GM19239 (cell line): ENCODE measurements at regions not wholly inside any gene's neighbourhood (a gene's known extent, or its start where the extent isn't known, plus 50 kb on each side); places are given as distances from the start of the nearest gene placed in this dataset.
"Not testable (repeated sequence)": the region's sequence is repeated elsewhere in the genome, so short reads cannot be mapped to it uniquely, and the experiment has no call there.

Experiments
- DNase-seq: peaks from one replicate; pipeline ENCODE4 v3.0.0; 2011; ENCODE audit warnings: low spot score; ENCODE audit not compliant: insufficient read length
- FAIRE-seq: peaks from 2 replicates; lab custom pipeline; 2011; peaks lifted over from hg19 to GRCh38; lab: Jason Lieb, UNC

DNA sequence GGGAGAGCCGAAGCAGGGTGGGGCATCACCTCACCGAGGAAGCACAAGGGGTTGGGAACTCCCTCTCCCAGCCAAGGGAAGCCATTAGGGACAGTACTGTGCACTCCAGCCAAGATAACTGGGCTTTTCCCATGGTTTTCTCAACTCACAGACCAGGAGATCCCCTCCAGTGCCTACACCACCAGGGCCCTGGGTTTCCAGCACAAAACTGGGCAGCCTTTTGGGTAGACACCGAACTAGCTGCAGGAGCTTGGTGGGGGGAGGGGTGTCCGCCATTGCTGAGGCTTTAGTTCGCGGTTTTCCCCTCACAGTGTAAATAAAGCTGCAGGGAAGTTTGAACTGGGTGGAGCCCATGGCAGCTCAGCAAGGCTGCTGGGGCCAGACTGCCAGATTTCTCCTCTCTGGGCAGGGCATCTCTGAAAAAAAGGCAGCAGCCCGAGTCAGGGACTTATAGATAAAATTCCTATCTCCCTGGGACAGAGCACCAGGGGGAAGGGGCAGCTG lies 129.6 kb upstream of the LMCD1 start:
- DNase-seq: no peak
- no peak for FAIRE-seq

GRCh38 chr3:8380904-8381704 lies 120.5 kb upstream of the LMCD1 start:
- FAIRE-seq: no peak
- no peak for DNase-seq

DNA sequence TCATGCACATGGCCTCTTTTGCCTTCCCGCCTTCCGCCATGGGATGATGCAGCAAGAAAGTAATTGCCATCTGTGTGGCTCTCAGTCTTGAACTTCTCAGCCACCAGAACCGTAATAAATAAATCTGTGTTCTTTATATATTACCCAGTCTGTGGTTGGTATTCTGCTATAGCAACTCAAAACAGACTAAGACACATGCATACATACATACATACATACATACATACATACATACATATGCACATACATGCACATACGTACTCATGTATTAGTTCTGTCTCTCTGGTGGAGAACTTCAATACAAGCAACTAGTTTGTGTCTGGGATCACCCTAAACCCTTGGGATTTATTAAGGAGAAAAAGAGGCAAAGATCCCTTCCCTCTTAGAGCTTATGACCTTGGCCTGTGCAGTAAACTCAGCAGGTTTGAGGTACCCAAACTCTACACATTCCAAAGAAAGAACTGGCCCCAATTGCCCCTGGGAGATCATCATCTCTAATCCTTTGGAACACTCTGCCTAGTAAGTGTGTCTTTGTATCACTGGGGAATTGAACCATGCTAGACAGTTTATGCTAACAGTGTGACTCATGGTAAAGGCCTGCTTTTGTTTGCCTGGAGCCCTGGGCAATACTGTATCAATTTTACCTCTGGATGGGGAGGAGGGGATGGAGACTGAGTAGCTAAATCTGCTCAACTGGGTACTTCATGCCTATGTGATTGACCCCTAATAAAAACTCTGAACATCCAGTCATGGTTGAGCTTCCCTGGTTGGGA lies 115.6 kb upstream of the LMCD1 start:
- FAIRE-seq (no peak), DNase-seq (no peak)

GRCh38 chr3:8387571-8387970 lies 114.1 kb upstream of the LMCD1 start:
- FAIRE-seq (no peak), DNase-seq (no peak)

DNA sequence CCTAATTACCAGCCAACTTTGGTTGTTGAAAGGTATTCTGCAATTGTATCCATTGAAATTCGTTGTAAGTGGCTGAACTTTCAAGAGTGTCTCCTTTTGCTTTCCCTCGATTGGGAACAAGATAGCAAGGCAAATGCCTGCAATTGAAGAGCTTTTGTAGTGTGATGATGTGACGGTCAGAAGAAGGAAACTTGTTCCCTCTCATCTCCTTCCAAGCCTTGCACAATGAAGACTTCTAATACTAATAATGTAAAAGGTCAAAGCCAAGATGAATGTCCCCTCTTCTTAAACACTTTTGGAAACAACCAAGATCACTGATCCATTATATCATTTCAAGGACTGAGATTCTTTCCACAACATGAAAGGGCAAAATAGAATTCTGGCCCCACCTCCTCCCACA lies 101.9 kb upstream of the LMCD1 start:
- FAIRE-seq (no peak), DNase-seq (no peak)

DNA sequence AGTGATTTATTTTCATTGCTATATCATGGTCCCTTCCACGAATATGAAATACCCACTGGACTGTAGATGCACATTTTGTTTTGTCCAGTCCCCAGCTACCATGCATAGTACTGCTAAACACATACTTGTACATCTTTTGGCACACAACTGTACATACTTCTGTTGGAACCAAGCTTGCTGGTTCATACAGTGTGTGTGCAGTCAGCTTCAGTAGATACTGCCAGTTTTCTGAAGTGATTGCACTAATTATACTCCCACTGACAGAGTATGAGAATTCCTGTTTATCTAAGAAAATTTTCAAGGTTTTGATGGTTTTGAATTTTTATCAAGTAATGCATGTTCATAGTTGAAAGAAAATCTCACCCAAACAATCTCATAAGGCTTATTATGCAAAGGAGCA lies 100.7 kb upstream of the LMCD1 start:
- FAIRE-seq: no peak
- no peak for DNase-seq

- DNase-seq (no peak), FAIRE-seq (no peak)
Observed at GRCh38 chr3:8403996-8404395, 97.6 kb upstream of the LMCD1 start.

DNA sequence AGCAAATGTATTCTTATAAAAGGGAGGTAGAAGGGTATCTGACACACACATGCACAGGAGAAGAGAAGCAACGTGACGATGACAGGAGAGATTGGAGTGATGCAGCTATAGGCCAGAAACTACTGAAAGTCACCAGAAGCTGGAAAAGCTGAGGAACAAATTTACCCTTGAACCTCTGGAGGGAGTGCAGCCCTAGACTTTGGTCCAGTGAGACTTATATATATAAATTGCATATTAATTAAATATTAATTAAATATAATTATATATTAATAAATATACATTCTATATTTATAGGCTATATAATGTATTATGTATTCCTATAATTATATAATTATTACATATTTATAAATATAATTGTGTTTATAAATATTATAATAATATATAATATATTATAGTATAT lies 96.5 kb upstream of the LMCD1 start:
- no peak for DNase-seq
- FAIRE-seq: no peak

DNA sequence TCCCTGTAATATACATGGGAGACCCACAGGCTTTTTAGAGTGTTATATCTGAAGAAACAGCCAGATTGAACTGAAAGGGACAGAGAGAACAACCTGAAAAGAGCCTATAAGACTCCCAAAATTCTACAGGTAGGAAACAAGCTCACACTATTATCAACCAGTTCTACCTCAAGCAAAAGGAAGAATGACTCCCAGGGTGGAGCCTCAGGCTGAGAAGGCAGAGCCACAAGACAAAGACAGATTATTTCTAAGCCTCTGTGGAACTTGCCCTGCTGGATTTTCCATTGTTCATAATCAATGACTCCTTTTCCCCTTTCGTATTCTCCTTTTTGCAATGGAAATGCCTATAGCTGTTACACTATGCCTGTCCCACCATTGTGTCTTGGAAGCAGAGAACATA lies 95.1 kb upstream of the LMCD1 start:
- DNase-seq (no peak), FAIRE-seq (no peak)

DNA sequence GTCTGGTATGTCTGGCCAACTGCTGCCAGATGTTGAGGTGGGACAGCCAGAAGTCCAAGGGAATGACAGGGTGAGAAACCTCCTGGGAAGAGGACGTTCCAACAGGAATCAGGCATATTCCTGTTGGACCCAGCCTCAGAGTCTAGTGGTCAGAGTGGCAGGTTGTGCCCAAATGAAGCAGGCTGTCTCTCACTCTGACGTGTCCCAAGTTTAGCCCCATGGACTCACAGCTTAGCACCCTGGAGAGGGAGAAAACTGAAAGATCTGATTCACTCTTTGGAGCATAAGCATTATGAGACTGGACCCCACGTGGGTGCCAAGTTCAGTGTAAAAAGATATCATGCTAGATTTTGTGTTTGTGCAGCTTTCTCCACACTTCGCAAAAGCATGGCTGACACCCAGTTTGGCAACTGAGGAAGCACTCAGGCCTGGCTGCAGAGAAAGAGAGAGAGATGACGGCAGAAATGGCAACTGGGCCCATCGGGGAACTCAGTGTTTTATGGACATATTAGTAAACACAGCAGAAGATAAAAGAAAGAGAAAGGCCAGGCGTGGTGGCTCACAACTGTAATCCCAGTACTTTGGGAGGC lies 88.2 kb upstream of the LMCD1 start:
- no peak for FAIRE-seq
- DNase-seq: no peak

GRCh38 chr3:8416965-8417364 lies 84.7 kb upstream of the LMCD1 start:
- DNase-seq (no peak), FAIRE-seq (no peak)

GRCh38 chr3:8420612-8421011 lies 81.0 kb upstream of the LMCD1 start:
- FAIRE-seq: no peak
- no peak for DNase-seq

DNA sequence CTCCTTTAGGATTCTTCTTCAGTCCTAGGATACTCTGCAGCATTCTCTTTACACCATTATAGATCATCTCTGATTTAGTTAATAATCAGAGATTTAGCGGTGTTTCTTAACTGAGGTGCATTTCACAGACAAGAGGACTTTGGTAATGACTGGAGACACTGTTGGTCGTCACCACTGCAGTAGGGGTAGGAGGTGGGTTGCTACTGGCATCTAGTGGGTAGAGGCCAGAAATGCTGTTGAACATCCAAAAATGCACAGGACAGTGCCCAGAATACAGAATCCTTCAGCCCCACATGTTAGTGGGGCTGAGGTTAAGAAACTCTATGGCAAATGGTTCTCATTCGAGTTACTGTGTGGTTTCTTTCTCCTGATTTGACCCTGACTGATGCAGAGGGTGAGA lies 80.4 kb upstream of the LMCD1 start:
- FAIRE-seq (no peak), DNase-seq (no peak)

- DNase-seq (no peak), FAIRE-seq (no peak)
Observed at GRCh38 chr3:8421711-8422110, 79.9 kb upstream of the LMCD1 start.

- no peak for FAIRE-seq
- no peak for DNase-seq
Observed at GRCh38 chr3:8423307-8423706, 78.3 kb upstream of the LMCD1 start.

DNA sequence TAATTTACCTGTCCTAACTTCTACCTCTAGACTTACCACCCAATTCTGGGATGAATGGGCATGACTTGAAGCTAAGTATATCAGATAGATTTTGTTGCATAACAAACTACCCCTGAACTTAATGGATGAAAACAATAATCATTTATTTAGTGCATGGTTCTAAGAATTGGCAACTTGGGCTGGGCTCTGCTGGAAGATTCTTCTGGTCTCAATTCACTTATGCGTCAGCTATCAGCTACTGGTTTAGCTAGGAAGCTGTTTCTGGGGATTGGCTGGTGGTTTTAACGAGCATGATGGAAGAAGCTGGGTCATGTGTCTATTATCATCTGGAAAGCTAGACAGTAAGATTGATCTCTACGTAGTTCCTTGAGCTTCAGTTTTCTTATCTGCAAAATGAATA lies 77.3 kb upstream of the LMCD1 start:
- no peak for FAIRE-seq
- DNase-seq: no peak

GRCh38 chr3:8436661-8437287 lies 64.8 kb upstream of the LMCD1 start:
- DNase-seq (no peak), FAIRE-seq (no peak)

DNA sequence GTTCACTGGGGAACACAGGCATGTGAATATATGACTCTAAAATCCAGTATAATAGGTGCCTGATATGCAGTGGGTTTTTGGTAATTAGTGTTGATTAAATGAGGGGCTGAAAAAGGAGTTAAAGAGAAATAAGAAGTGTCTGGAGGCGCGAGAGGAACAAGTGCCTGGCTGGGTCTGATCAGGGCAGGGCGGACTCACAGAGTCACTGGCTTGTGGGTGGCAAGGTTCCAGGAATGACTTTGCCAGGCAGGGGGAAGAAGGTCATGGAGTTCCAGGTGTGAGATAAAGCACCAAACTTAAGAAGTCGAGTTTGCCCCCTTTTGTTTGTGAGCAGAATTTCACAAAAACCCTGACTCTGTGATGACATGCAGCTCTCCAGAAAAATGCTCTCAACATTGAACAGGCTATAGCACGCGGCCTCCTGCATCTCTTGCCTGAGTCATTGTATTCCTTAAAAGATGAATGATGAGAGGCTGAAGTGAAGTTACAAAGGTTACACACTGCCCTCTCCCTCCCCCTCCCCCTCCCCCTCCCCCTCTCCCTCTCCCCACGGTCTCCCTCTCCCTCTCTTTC lies 63.0 kb upstream of the LMCD1 start:
- DNase-seq: no peak
- no peak for FAIRE-seq

- DNase-seq, FAIRE-seq: not testable (repeated sequence)
Observed at GRCh38 chr3:8440142-8440541, 61.5 kb upstream of the LMCD1 start.

GRCh38 chr3:8441969-8442559 lies 59.6 kb upstream of the LMCD1 start:
- DNase-seq: no peak
- peak; percentile 74 for FAIRE-seq
